ENCODE measurements at regions not wholly inside any gene's neighbourhood (a gene's known extent, or its start where the extent isn't known, plus 50 kb on each side); places are given as distances from the start of the nearest gene placed in this dataset.

DNA sequence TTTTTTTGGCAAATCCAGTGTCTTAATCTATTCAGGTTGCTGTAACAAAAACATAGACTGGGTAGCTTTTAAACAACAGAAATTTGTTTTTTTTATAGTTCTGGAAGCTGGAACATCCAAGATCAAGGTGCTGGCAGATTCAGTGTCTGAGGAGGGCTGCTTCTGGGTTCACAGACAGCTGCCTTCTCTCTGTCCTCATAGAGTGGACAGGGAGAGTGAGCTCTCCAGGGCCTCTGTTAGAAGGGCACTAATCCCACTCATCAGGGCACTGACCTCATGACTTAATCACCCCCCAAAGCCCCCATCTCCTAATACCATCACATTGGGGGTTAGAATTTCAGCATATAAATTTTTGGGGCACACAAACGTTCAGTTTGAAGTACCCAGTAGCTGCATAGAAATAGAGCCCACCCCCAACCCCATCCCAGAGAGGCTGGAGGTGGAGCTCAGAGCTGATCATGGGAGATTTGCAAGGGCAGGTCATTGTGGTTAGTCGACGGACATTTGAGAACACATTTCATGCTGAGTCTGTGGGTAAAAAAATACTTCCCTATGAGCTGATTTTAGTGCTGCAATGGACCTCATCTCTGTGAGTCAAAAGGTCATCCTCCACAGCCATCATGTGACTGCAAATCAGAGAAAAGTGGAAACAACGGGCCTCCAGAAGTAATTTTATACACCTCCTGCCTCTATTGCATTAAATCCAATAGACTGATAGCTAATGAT is 203.1 kb upstream of the CADM1 start:
- Histone ChIP-seq H3K4me3 (ENCODE audit: low read length) (no peak overlapping the region), H3K9me3 (ENCODE audit: control insufficient read depth, low read depth, low read length) (no peaks in the 10 kb centered on the region), H3K27me3 (ENCODE audit: control insufficient read depth, insufficient read depth, low read length) (peaks cover 7% of the 10 kb centered on the region), H3K36me3 (ENCODE audit: control insufficient read depth, insufficient read depth, low read length) (no peaks in the 10 kb centered on the region), H3K4me1 (ENCODE audit: control insufficient read depth, insufficient read depth, low read length) (no peaks in the 10 kb centered on the region), H3K27ac (ENCODE audit: low read length) (no peak overlapping the region)
- no CpG with 5 or more reads among the region's 4 CpGs for WGBS (ENCODE audit: insufficient coverage, low lambda C conversion rate)
- peak in 1 of 2 donors; percentile 43 for DNase-seq

DNA sequence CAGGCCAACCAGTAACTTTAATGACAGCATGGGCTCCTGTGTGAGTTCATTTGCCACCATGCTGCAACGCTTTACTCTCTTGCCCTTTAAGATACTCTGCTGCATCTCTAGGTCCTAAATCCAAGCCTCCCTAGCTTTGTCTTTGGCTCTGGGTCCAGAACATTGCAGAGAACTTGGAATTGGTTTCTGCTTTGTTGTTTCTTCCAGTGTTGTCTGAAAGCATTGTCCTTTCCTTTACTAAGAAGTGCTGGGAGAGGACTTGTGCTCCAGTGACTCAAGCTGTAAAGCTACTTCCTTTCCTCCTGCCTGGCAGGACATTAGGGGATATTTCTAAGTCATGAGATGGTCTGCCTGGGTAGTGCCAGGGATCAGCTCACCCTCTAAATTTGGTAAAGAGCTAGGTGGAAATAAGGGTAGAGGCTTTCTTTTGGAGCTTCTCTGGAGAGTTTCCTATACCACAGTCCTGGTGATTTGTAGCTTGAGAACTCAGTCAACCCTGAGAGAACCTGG is 202.5 kb upstream of the CADM1 start:
- no peaks in the 10 kb centered on the region for H3K36me3 ChIP-seq (ENCODE audit: control insufficient read depth, insufficient read depth, low read length)
- no peaks in the 10 kb centered on the region for H3K4me1 ChIP-seq (ENCODE audit: control insufficient read depth, insufficient read depth, low read length)
- no peak overlapping the region for H3K4me3 ChIP-seq (ENCODE audit: low read length)
- H3K9me3 ChIP-seq (ENCODE audit: control insufficient read depth, low read depth, low read length) = no peaks in the 10 kb centered on the region
- H3K27ac ChIP-seq (ENCODE audit: low read length) = no peak overlapping the region
- WGBS (ENCODE audit: insufficient coverage, low lambda C conversion rate) = no CpG with 5 or more reads among the region's 1 CpG
- DNase-seq = no peak
- H3K27me3 ChIP-seq (ENCODE audit: control insufficient read depth, insufficient read depth, low read length) = peaks cover 7% of the 10 kb centered on the region

DNA sequence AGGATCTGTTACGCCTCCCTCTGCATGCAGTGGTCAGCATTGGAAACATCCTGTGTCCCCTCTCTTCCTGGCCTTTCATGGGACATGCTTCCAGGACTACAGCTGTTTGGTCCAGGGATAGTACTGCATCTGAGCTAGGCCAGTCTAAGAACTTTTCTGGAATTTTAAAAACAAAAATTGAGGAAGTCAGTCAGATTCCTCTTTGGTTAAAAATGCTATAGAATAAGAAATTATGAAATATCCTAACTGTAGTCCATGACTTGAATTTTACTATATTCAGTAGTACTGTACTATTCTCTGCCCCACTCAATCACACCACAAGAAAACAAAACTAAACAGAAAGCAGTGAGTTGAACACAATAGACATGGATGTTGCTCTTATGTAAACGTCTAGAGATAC is 201.0 kb upstream of the CADM1 start:
- Histone ChIP-seq H3K4me1 (ENCODE audit: control insufficient read depth, insufficient read depth, low read length) (no peaks in the 10 kb centered on the region), H3K36me3 (ENCODE audit: control insufficient read depth, insufficient read depth, low read length) (no peaks in the 10 kb centered on the region), H3K27me3 (ENCODE audit: control insufficient read depth, insufficient read depth, low read length) (peaks cover 3% of the 10 kb centered on the region), H3K9me3 (ENCODE audit: control insufficient read depth, low read depth, low read length) (no peaks in the 10 kb centered on the region), H3K4me3 (ENCODE audit: low read length) (no peak overlapping the region), H3K27ac (ENCODE audit: low read length) (no peak overlapping the region)
- no CpG with 5 or more reads among the region's 2 CpGs for WGBS (ENCODE audit: insufficient coverage, low lambda C conversion rate)
- no peak for DNase-seq

DNA sequence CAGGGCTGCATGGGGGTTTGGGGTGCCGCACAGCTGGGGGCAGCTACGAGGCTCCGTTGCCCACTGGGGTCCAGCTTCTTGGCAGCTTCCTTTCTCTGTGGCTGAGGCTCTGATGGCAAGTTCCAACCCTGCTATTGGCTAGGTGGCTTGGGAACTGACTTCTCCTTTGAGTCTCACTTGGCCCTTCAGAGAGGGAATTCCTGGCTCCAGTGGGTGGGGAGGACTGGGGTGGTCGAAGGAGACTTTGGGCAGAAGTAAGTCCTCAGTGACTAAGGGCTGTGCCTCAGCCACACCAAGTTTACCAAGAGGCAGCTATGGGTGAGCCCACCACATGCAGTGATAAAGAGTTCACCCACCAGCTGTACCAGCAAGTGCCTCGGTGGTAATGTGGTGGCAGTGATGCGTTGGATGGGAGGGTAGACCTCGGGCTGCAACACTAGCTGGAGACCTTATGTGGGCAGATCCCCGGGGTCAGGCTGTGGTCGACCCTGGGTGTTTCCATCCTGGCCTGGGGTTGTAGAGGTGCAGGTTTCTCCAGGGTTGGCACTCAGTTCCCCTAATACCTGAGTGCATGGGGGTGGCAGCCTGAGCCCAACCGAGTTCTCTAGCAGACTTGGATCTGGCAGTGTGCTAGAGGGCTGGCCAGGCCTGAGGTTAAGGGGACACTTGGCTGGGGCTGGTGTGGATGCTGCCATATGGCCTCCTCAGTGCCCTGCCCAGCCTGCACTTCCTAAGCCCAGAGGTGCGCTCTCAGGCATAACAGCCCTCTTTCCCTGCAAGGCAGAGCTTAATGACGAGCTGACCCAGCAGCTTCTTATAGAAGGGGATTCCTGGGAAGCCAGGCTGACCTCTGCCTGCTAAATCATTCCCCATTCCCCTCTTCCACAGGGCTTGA is 197.0 kb upstream of the CADM1 start:
- Histone ChIP-seq H3K27ac (ENCODE audit: low read length) (no peak overlapping the region), H3K4me1 (ENCODE audit: control insufficient read depth, insufficient read depth, low read length) (no peaks in the 10 kb centered on the region), H3K4me3 (ENCODE audit: low read length) (no peak overlapping the region), H3K27me3 (ENCODE audit: control insufficient read depth, insufficient read depth, low read length) (no peaks in the 10 kb centered on the region), H3K36me3 (ENCODE audit: control insufficient read depth, insufficient read depth, low read length) (no peaks in the 10 kb centered on the region), H3K9me3 (ENCODE audit: control insufficient read depth, low read depth, low read length) (no peaks in the 10 kb centered on the region)
- no peak for DNase-seq
- WGBS (ENCODE audit: insufficient coverage, low lambda C conversion rate) = no CpG with 5 or more reads among the region's 12 CpGs

DNA sequence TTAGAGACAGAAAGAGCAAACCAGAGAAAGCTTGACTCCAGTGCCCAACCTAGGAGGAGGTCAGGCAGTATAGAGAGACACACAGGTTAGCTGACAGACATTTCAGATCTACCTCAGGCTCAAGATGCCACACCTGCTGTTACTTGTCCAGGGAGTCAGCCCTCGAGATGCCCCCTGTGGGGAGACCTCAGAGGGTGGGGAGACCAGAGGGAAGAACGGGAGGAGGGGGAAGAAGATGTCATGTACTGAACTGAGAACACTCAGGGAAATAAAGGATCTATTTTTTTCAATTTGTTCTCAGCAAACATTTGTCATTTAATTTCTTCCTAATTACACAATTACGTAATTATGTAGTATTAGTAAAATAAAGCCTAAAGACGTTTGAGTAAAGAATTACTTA is 196.3 kb upstream of the CADM1 start:
- Histone ChIP-seq H3K36me3 (ENCODE audit: control insufficient read depth, insufficient read depth, low read length) (no peaks in the 10 kb centered on the region), H3K4me1 (ENCODE audit: control insufficient read depth, insufficient read depth, low read length) (no peaks in the 10 kb centered on the region), H3K27ac (ENCODE audit: low read length) (no peak overlapping the region), H3K27me3 (ENCODE audit: control insufficient read depth, insufficient read depth, low read length) (no peaks in the 10 kb centered on the region), H3K4me3 (ENCODE audit: low read length) (no peak overlapping the region), H3K9me3 (ENCODE audit: control insufficient read depth, low read depth, low read length) (no peaks in the 10 kb centered on the region)
- 58% methylated on average over 2 of the region's 4 CpGs for WGBS (ENCODE audit: insufficient coverage, low lambda C conversion rate)
- no peak for DNase-seq

DNA sequence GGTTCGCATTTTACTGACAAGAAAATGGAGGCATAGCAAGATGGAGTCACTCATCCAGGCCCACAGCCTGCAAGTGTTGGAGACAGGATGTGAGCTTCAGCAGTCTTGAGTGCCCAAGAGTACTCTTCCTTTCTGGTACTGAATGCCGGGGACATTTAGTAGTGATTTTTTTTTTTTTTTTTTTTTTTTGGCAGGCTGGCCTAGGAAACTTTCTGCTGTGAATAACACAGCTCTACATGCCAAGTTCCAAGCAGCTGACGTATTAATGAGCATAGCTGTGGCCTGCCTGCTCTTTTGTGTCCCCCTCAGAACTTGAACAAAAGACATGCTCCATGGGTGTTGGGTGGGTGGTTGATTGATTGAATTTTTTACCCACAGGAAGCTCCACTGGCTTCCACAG is 195.5 kb upstream of the CADM1 start:
- WGBS (ENCODE audit: insufficient coverage, low lambda C conversion rate) = no CpG with 5 or more reads among the region's 3 CpGs
- H3K4me1 ChIP-seq (ENCODE audit: control insufficient read depth, insufficient read depth, low read length) = no peaks in the 10 kb centered on the region
- no peaks in the 10 kb centered on the region for H3K9me3 ChIP-seq (ENCODE audit: control insufficient read depth, low read depth, low read length)
- H3K27me3 ChIP-seq (ENCODE audit: control insufficient read depth, insufficient read depth, low read length) = no peaks in the 10 kb centered on the region
- no peak overlapping the region for H3K27ac ChIP-seq (ENCODE audit: low read length)
- H3K36me3 ChIP-seq (ENCODE audit: control insufficient read depth, insufficient read depth, low read length) = no peaks in the 10 kb centered on the region
- DNase-seq = peak; percentile 23 to 41
- no peak overlapping the region for H3K4me3 ChIP-seq (ENCODE audit: low read length)

DNA sequence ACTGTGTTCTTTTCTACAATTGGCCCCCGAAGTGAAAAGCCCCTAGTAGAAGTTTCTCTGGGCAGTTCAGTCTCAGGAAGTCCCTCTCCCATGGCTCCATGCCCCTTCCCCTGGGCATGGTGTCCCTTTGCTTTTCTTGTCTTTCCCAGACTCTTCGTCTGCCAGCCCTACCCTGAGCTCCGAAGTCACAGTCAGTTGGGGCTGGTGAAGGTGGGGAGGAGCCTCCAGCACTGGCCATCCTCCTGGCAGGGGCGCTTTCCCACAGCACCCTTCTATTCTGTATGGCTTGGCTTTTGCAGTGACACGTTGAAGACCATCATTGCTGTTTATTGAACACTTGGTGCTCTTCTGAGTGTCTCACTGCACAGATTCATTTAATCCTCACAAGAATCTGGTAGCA is 195.1 kb upstream of the CADM1 start:
- Histone ChIP-seq H3K9me3 (ENCODE audit: control insufficient read depth, low read depth, low read length) (no peaks in the 10 kb centered on the region), H3K36me3 (ENCODE audit: control insufficient read depth, insufficient read depth, low read length) (no peaks in the 10 kb centered on the region), H3K27ac (ENCODE audit: low read length) (no peak overlapping the region), H3K4me1 (ENCODE audit: control insufficient read depth, insufficient read depth, low read length) (no peaks in the 10 kb centered on the region), H3K27me3 (ENCODE audit: control insufficient read depth, insufficient read depth, low read length) (no peaks in the 10 kb centered on the region), H3K4me3 (ENCODE audit: low read length) (no peak overlapping the region)
- DNase-seq = no peak
- no CpG with 5 or more reads among the region's 5 CpGs for whole genome bisulfite sequencing (ENCODE audit: insufficient coverage, low lambda C conversion rate)

DNA sequence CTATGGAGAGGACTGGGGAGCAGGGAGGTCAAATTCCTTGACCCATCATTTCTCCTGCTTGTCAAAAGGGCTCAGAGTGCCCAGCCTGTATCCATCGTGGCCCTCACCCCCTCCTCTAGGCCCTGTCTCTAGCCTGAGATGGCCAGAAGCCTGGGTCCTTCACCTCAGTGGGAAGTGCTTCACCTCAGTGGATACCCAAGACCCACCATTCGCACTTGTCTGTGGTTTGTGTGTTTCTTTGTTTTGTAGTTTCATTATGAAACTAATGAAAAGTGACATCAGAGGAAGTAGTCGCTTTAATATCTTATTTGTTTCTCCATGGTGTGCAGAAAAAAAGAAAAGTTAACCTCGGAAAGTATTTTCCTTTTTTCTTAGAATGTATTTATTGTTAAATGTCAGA is 194.0 kb upstream of the CADM1 start:
- Histone ChIP-seq H3K27ac (ENCODE audit: low read length) (no peak overlapping the region), H3K4me3 (ENCODE audit: low read length) (no peak overlapping the region), H3K9me3 (ENCODE audit: control insufficient read depth, low read depth, low read length) (no peaks in the 10 kb centered on the region), H3K36me3 (ENCODE audit: control insufficient read depth, insufficient read depth, low read length) (no peaks in the 10 kb centered on the region), H3K4me1 (ENCODE audit: control insufficient read depth, insufficient read depth, low read length) (no peaks in the 10 kb centered on the region), H3K27me3 (ENCODE audit: control insufficient read depth, insufficient read depth, low read length) (no peaks in the 10 kb centered on the region)
- DNase-seq = no peak
- 100% methylated on average over 1 of the region's 4 CpGs for WGBS (ENCODE audit: insufficient coverage, low lambda C conversion rate)

DNA sequence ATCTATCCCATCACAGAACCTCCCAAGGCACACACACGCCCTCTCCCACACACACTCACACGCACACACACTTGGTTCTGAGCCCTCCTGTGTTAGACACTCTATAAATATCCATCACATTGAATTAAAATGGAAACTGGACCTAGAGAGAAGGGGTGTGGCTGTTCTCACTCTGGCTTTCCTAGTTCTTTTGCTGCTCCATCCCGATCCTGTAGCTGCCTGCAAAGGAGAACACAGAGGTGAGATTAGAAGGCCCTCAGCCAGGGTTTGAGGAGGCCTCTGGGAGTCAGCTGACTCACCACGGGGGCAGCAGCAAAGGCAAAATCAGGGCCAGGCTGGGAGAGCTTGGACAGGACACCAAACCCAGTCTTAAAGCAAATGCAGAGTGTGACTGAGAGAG is 192.3 kb upstream of the CADM1 start:
- H3K9me3 ChIP-seq (ENCODE audit: control insufficient read depth, low read depth, low read length) = no peaks in the 10 kb centered on the region
- no CpG with 5 or more reads among the region's 4 CpGs for WGBS (ENCODE audit: insufficient coverage, low lambda C conversion rate)
- H3K4me3 ChIP-seq (ENCODE audit: low read length) = no peak overlapping the region
- no peaks in the 10 kb centered on the region for H3K4me1 ChIP-seq (ENCODE audit: control insufficient read depth, insufficient read depth, low read length)
- H3K36me3 ChIP-seq (ENCODE audit: control insufficient read depth, insufficient read depth, low read length) = no peaks in the 10 kb centered on the region
- H3K27ac ChIP-seq (ENCODE audit: low read length) = no peak overlapping the region
- DNase-seq = no peak
- peaks cover 3% of the 10 kb centered on the region for H3K27me3 ChIP-seq (ENCODE audit: control insufficient read depth, insufficient read depth, low read length)

DNA sequence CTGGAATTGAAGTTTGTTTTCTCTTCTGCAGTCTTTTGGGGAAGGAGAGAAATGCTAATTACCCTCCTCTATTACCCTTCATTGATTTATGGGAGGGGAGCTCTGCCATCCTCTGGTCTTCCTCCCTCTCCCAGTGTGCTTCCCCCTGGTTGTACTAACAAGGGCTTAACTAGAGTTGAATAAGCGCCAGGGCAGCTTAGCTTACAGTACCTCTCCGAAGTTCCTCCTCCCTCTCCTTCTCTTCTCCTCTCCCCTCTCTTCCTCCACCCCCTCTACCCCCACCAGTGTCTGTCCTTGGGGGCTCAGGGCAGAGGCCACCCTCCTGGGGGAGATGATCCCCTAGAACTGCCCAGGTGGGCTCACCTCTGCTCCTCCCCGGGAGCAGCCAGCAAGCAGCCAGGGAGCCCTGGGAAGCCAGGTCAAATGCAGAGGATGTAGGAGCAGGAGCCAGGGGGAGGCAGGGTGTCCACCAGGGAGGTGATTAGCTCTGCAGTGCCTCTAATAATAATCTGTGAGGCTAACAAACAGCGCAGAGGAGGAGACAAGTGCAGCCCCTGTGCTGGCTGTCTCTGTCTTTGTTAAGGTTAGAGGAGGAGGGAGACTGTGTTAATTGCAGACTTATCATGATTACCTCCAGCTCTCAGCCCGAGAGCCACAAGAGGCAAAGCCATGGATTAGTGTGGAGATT is 191.6 kb upstream of the CADM1 start:
- 33% methylated on average over 3 of the region's 5 CpGs for WGBS (ENCODE audit: insufficient coverage, low lambda C conversion rate)

More for the DNA sequence above, 191.6 kb upstream of the CADM1 start:
- Histone ChIP-seq H3K4me3 (ENCODE audit: low read length) (no peak overlapping the region), H3K9me3 (ENCODE audit: control insufficient read depth, low read depth, low read length) (no peaks in the 10 kb centered on the region), H3K36me3 (ENCODE audit: control insufficient read depth, insufficient read depth, low read length) (no peaks in the 10 kb centered on the region), H3K27me3 (ENCODE audit: control insufficient read depth, insufficient read depth, low read length) (peaks cover 3% of the 10 kb centered on the region), H3K4me1 (ENCODE audit: control insufficient read depth, insufficient read depth, low read length) (no peaks in the 10 kb centered on the region), H3K27ac (ENCODE audit: low read length) (no peak overlapping the region)
- DNase-seq = no peak

Measured in large intestine (tissue), 3 donors.